Peyer's patch (tissue), 4 donors: ENCODE measurements at regions not wholly inside any gene's neighbourhood (a gene's known extent, or its start where the extent isn't known, plus 50 kb on each side); places are given as distances from the start of the nearest gene placed in this dataset.

Experiments
- POLR2A ChIP-seq, 2 donors: fragments of 450-650 bp; IDR thresholded peaks; one replicate each; pipeline ENCODE4 v1.5.1; 2017; ENCODE audit warnings: antibody characterized with exemption in 2 of 2, mild to moderate bottlenecking in 2 of 2, moderate library complexity in 2 of 2
- TF ChIP-seq, protein P1 (sequence below), 6 experiments: fragments of 450-650 bp in 4 of 6; fragments of 200-600 bp in 2 of 6; sonication (generic) in 1 of 6; IDR thresholded peaks; one replicate each; pipeline ENCODE4 v1.5.1; 2017 to 2019; ENCODE audit warnings: antibody characterized with exemption in 6 of 6, mild to moderate bottlenecking in 3 of 6, moderate library complexity in 1 of 6

GRCh38 chr1:48070396-48070750, 73.2 kb upstream of the TRABD2B start:
- TF ChIP-seq, protein P1, sequence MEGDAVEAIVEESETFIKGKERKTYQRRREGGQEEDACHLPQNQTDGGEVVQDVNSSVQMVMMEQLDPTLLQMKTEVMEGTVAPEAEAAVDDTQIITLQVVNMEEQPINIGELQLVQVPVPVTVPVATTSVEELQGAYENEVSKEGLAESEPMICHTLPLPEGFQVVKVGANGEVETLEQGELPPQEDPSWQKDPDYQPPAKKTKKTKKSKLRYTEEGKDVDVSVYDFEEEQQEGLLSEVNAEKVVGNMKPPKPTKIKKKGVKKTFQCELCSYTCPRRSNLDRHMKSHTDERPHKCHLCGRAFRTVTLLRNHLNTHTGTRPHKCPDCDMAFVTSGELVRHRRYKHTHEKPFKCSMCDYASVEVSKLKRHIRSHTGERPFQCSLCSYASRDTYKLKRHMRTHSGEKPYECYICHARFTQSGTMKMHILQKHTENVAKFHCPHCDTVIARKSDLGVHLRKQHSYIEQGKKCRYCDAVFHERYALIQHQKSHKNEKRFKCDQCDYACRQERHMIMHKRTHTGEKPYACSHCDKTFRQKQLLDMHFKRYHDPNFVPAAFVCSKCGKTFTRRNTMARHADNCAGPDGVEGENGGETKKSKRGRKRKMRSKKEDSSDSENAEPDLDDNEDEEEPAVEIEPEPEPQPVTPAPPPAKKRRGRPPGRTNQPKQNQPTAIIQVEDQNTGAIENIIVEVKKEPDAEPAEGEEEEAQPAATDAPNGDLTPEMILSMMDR (IDR thresholded peaks at IDR 0.05), result no peak
- no peak for TF ChIP-seq POLR2A (IDR thresholded peaks at IDR 0.05)
